Germinal center (tissue), 1 donor: ENCODE measurements at regions not wholly inside any gene's neighbourhood (a gene's known extent, or its start where the extent isn't known, plus 50 kb on each side); places are given as distances from the start of the nearest gene placed in this dataset.
"Not testable (repeated sequence)": the region's sequence is repeated elsewhere in the genome, so short reads cannot be mapped to it uniquely, and the experiment has no call there.

ENCODE experiments used
- DNase-seq: peaks from one replicate; pipeline ENCODE4 v3.0.0; 2012; ENCODE audit warnings: mixed read lengths, low spot score

GRCh38 chr3:139202226-139202958 is 141.4 kb upstream of the MRPS22 start:
- no peak for DNase-seq

GRCh38 chr3:139202959-139203349 is 140.9 kb upstream of the MRPS22 start:
- DNase-seq, result no peak

- DNase-seq, result no peak
Observed at GRCh38 chr3:139203752-139204151, 140.1 kb upstream of the MRPS22 start.

GRCh38 chr3:139204728-139205127 is 139.1 kb upstream of the MRPS22 start:
- no peak for DNase-seq

GRCh38 chr3:139213936-139214335 is 129.9 kb upstream of the MRPS22 start:
- DNase-seq, result no peak

GRCh38 chr3:139216958-139217357 is 126.9 kb upstream of the MRPS22 start:
- DNase-seq, result no peak

GRCh38 chr3:139217633-139218032 is 126.2 kb upstream of the MRPS22 start:
- DNase-seq, result no peak

GRCh38 chr3:139218046-139218445 is 125.8 kb upstream of the MRPS22 start:
- DNase-seq, result no peak

GRCh38 chr3:139219463-139219862 is 124.4 kb upstream of the MRPS22 start:
- no peak for DNase-seq

GRCh38 chr3:139222100-139222657 is 121.6 kb upstream of the MRPS22 start:
- DNase-seq, result no peak

- DNase-seq, result no peak
Observed at GRCh38 chr3:139225548-139225947, 118.3 kb upstream of the MRPS22 start.

- DNase-seq, result no peak
Observed at GRCh38 chr3:139226731-139227130, 117.1 kb upstream of the MRPS22 start.

- no peak for DNase-seq
Observed at GRCh38 chr3:139227165-139227564, 116.7 kb upstream of the MRPS22 start.

GRCh38 chr3:139227827-139228226 is 116.0 kb upstream of the MRPS22 start:
- no peak for DNase-seq

GRCh38 chr3:139230391-139230790 is 113.4 kb upstream of the MRPS22 start:
- DNase-seq, result no peak

- no peak for DNase-seq
Observed at GRCh38 chr3:139231555-139232281, 112.1 kb upstream of the MRPS22 start.

GRCh38 chr3:139232341-139232740 is 111.5 kb upstream of the MRPS22 start:
- DNase-seq, result not testable (repeated sequence)

- DNase-seq, result no peak
Observed at GRCh38 chr3:139234491-139234890, 109.3 kb upstream of the MRPS22 start.

GRCh38 chr3:139235192-139235591 is 108.6 kb upstream of the MRPS22 start:
- no peak for DNase-seq

GRCh38 chr3:139236336-139236735 is 107.5 kb upstream of the MRPS22 start:
- no peak for DNase-seq

- no peak for DNase-seq
Observed at GRCh38 chr3:139238281-139239030, 105.4 kb upstream of the MRPS22 start.

- DNase-seq, result no peak
Observed at GRCh38 chr3:139239550-139239949, 104.3 kb upstream of the MRPS22 start.

GRCh38 chr3:139241783-139242182 is 102.0 kb upstream of the MRPS22 start:
- no peak for DNase-seq
